GM23338 (cell line): ENCODE measurements at regions not wholly inside any gene's neighbourhood (a gene's known extent, or its start where the extent isn't known, plus 50 kb on each side); places are given as distances from the start of the nearest gene placed in this dataset.

Experiments used
- ATAC-seq: fragments of 200-7000 bp; cut with Tn5 transposase; 3 replicates; pipeline ENCODE4 v1.9.1; 2020
- DNase-seq: peaks from one replicate; pipeline ENCODE4 v3.0.0-alpha.2; 2015; ENCODE audit warnings: low spot score
- H2AFZ ChIP-seq: fragments of 200-600 bp; sonication (generic); 2 replicates; pipeline ENCODE4 v1.8.0; 2016; ENCODE audit warnings: antibody characterized with exemption, mild to moderate bottlenecking, moderate library complexity
- H3F3A ChIP-seq: fragments of 200-600 bp; sonication (generic); replicated peaks from 2 replicates; pipeline ENCODE4 v1.8.0; 2017; ENCODE audit warnings: antibody characterized with exemption, mixed run types, low read depth
- H3K27ac ChIP-seq: fragments of 200-600 bp; sonication (generic); 2 replicates; pipeline ENCODE4 v1.6.1; 2016; ENCODE audit warnings: low read depth
- H3K27me3 ChIP-seq: fragments of 200-600 bp; sonication (generic); 2 replicates; pipeline ENCODE4 v1.8.0; 2016; ENCODE audit warnings: mild to moderate bottlenecking, mixed run types, moderate library complexity; ENCODE audit not compliant: insufficient read depth
- H3K36me3 ChIP-seq: fragments of 200-600 bp; sonication (generic); 2 replicates; pipeline ENCODE4 v1.8.0; 2016; ENCODE audit warnings: mild to moderate bottlenecking; ENCODE audit not compliant: insufficient read depth
- H3K4me1 ChIP-seq: fragments of 200-600 bp; sonication (generic); 2 replicates; pipeline ENCODE4 v1.8.0; 2016; ENCODE audit warnings: mild to moderate bottlenecking, moderate library complexity; ENCODE audit not compliant: insufficient read depth
- H3K4me2 ChIP-seq: fragments of 200-600 bp; sonication (generic); 2 replicates; pipeline ENCODE4 v1.7.1; 2017; ENCODE audit warnings: mixed run types
- H3K4me3 ChIP-seq: fragments of 200-600 bp; sonication (generic); 2 replicates; pipeline ENCODE4 v1.6.1; 2016; ENCODE audit warnings: mixed run types
- H3K79me2 ChIP-seq: fragments of 200-600 bp; sonication (generic); replicated peaks from 2 replicates; pipeline ENCODE4 v1.8.0; 2017; ENCODE audit warnings: mild to moderate bottlenecking; ENCODE audit not compliant: insufficient read depth
- H3K9me2 ChIP-seq: fragments of 200-600 bp; sonication (generic); 2 replicates; pipeline ENCODE4 v1.8.0; 2017; ENCODE audit not compliant: insufficient read depth
- H4K20me1 ChIP-seq: fragments of 200-600 bp; sonication (generic); replicated peaks from 2 replicates; pipeline ENCODE4 v1.8.0; 2017; ENCODE audit warnings: mild to moderate bottlenecking; ENCODE audit not compliant: insufficient read depth
- H3K27ac Mint-ChIP-seq: 2 replicates; pipeline ENCODE4 v1.8.0; 2020; ENCODE audit warnings: inconsistent platforms, mild to moderate bottlenecking, moderate library complexity, mixed read lengths
- H3K27me3 Mint-ChIP-seq: 3 replicates; pipeline ENCODE4 v1.8.0; 2022; ENCODE audit warnings: low read depth, mild to moderate bottlenecking, moderate library complexity, mixed read lengths, inconsistent platforms; ENCODE audit not compliant: insufficient read depth, poor library complexity
- H3K36me3 Mint-ChIP-seq: 3 replicates; pipeline ENCODE4 v1.8.0; 2021; ENCODE audit warnings: low read depth, mild to moderate bottlenecking, inconsistent platforms, moderate library complexity, mixed read lengths
- H3K4me1 Mint-ChIP-seq: 3 replicates; pipeline ENCODE4 v1.8.0; 2020; ENCODE audit warnings: mild to moderate bottlenecking, inconsistent platforms, mixed read lengths
- H3K4me3 Mint-ChIP-seq: 3 replicates; pipeline ENCODE4 v1.8.0; 2021; ENCODE audit warnings: moderate library complexity, mild to moderate bottlenecking, inconsistent platforms, mixed read lengths
- H3K9me3 Mint-ChIP-seq: 3 replicates; pipeline ENCODE4 v1.8.0; 2020; ENCODE audit warnings: moderate library complexity, mild to moderate bottlenecking, inconsistent platforms, mixed read lengths
- CTCF ChIP-seq, 2 experiments: fragments of 200-600 bp in 1 of 2; sonication (generic) in 1 of 2; conservative IDR thresholded peaks; 2 replicates each; pipeline versions ENCODE4 v1.5.1 to v1.6.1; 2016 to 2017; ENCODE audit warnings: antibody characterized with exemption in 2 of 2, low read depth in 2 of 2, mild to moderate bottlenecking in 2 of 2, moderate library complexity in 1 of 2
- EZH2phosphoT487 ChIP-seq: fragments of 200-600 bp; sonication (generic); IDR thresholded peaks from one replicate; pipeline ENCODE4 v1.8.1; 2018; ENCODE audit warnings: antibody characterized with exemption; ENCODE audit not compliant: unreplicated experiment
- NANOG ChIP-seq: IDR thresholded peaks from 2 replicates; pipeline ENCODE4 v1.6.1; 2016; ENCODE audit warnings: antibody characterized with exemption, borderline replicate concordance
- POLR2AphosphoS5 ChIP-seq: IDR thresholded peaks from 2 replicates; pipeline ENCODE4 v1.6.1; 2016; ENCODE audit warnings: antibody characterized with exemption, low read depth
- REST ChIP-seq: IDR thresholded peaks from one replicate; pipeline ENCODE4 v1.6.1; 2018; ENCODE audit warnings: antibody characterized with exemption; ENCODE audit not compliant: unreplicated experiment
- STAT1 ChIP-seq: IDR thresholded peaks from one replicate; pipeline ENCODE4 v1.6.1; 2016; ENCODE audit warnings: antibody characterized with exemption; ENCODE audit not compliant: unreplicated experiment
- ZNF114 ChIP-seq: fragments of 250-450 bp; sonication (Bioruptor Pico); IDR thresholded peaks from 2 replicates; pipeline ENCODE4 v1.5.0; 2020; ENCODE audit warnings: mild to moderate bottlenecking, moderate library complexity
- ZNF331 ChIP-seq: fragments of 250-450 bp; sonication (Bioruptor Pico); IDR thresholded peaks from 2 replicates; pipeline ENCODE4 v1.5.0; 2020; ENCODE audit warnings: low read depth, mild to moderate bottlenecking, moderate library complexity

DNA sequence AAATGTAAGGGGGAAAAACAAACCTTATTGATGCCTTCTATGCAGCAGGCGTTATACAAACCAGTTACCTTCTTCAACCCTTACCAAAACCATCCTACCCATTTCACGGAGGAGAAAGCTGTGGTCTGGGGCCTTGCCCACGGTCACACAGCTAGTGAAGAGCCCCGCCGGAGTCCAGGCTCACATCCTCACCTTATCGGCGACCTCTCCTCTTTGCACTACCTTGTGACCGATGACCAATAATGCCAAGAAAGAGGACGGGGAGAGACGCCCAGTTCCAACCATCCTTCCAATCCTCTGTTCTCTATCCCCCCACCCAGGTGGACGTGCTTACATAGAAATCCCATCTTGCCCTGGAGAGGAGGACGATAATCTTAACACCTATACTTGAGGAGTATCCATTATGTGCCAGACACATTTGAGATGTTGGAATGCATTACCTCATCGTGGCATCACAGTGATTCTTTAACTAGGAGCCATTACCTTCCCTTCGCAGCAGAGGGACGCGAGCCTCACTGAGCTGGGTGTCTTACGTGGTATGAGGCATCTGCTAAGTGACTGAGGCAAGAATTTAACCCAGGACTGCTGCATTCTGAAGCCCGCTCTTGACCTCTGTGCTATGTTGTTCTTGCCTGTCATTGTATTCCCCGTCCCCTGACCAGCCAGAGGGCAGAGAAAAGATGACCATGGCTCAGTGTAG, 253.7 kb upstream of the B3GAT1 start:
- H3K36me3 Mint-ChIP-seq: peaks cover 4% of the 10 kb centered on the region; the same call in 2 of the 3 replicates
- Histone ChIP-seq H3F3A (no peaks in the 10 kb centered on the region), H3K4me2 (no peak overlapping the region), H3K79me2 (no peaks in the 10 kb centered on the region), H3K4me1 (no peaks in the 10 kb centered on the region), H3K27me3 (no peaks in the 10 kb centered on the region), H4K20me1 (no peaks in the 10 kb centered on the region), H3K27ac (no peak overlapping the region), H3K36me3 (no peaks in the 10 kb centered on the region), H3K4me3 (no peak overlapping the region), H2AFZ (no peak overlapping the region), H3K9me2 (no peaks in the 10 kb centered on the region)
- ATAC-seq (0 out of 3 replicates have a peak, but pooled peaks have one; percentile 21), DNase-seq (no peak)
- H3K27ac Mint-ChIP-seq: 0 out of 2 replicates have a peak overlapping the region, but pooled peaks have one; percentile 69
- H3K4me3 Mint-ChIP-seq: no peak overlapping the region
- peaks cover 16% of the 10 kb centered on the region for H3K9me3 Mint-ChIP-seq
- peaks cover under 1% of the 10 kb centered on the region for H3K4me1 Mint-ChIP-seq
- TF ChIP-seq EZH2phosphoT487 (no peak), REST (no peak), NANOG (no peak), CTCF (conservative IDR thresholded peaks at IDR 0.05; ENCODE audit: low read depth in 2 of 2) (no peak)
- H3K27me3 Mint-ChIP-seq: peaks cover 6% of the 10 kb centered on the region

GRCh38 chr11:134665188-134665535, 253.1 kb upstream of the B3GAT1 start:
- DNase-seq (no peak), ATAC-seq (no peak)
- Mint-ChIP-seq H3K9me3 (peaks cover 21% of the 10 kb centered on the region), H3K27me3 (peaks cover 6% of the 10 kb centered on the region), H3K4me1 (no peaks in the 10 kb centered on the region), H3K36me3 (peaks cover 6% of the 10 kb centered on the region; the same call in 2 of the 3 replicates), H3K4me3 (no peak overlapping the region), H3K27ac (no peak overlapping the region)
- Histone ChIP-seq H3K4me3 (no peak overlapping the region), H2AFZ (no peak overlapping the region), H3K27me3 (no peaks in the 10 kb centered on the region), H3K4me2 (no peak overlapping the region), H3K27ac (no peak overlapping the region), H3K79me2 (no peaks in the 10 kb centered on the region), H3K9me2 (no peaks in the 10 kb centered on the region), H4K20me1 (no peaks in the 10 kb centered on the region), H3K36me3 (no peaks in the 10 kb centered on the region), H3K4me1 (no peaks in the 10 kb centered on the region), H3F3A (no peaks in the 10 kb centered on the region)
- TF ChIP-seq STAT1 (no peak), ZNF331 (no peak), POLR2AphosphoS5 (no peak), ZNF114 (CRISPR knock-in tag) (no peak), REST (no peak)
